HG02938 (cell line): ENCODE measurements at regions not wholly inside any gene's neighbourhood (a gene's known extent, or its start where the extent isn't known, plus 50 kb on each side); places are given as distances from the start of the nearest gene placed in this dataset.
"Not testable (repeated sequence)": the region's sequence is repeated elsewhere in the genome, so short reads cannot be mapped to it uniquely, and the experiment has no call there.

Source experiments
- ATAC-seq: cut with Tn5 transposase; IDR thresholded peaks from one replicate; pipeline ENCODE4 v1.9.1; 2021; ENCODE audit warnings: mild to moderate bottlenecking, moderate library complexity; ENCODE audit not compliant: unreplicated experiment

DNA sequence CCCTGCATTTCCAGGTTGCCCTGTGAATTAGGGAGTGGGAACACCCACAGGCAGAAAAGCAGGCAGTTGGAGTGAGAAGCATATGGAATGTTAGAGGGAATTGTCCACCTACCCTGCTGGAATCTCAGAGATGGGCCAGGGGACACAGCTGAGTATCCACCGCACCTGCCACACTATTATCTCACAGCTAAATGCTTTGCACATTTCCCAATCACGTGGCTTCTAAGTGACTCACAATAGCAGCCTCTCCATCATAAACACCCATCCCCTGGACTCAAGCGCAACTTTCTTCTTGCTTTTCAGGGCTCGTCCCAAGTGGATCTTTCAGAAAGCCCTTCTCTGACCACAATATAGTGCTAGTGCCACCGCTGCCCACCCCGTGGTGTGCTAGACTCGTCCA is 389.0 kb upstream of the LMCD1 start:
- no peak for ATAC-seq

DNA sequence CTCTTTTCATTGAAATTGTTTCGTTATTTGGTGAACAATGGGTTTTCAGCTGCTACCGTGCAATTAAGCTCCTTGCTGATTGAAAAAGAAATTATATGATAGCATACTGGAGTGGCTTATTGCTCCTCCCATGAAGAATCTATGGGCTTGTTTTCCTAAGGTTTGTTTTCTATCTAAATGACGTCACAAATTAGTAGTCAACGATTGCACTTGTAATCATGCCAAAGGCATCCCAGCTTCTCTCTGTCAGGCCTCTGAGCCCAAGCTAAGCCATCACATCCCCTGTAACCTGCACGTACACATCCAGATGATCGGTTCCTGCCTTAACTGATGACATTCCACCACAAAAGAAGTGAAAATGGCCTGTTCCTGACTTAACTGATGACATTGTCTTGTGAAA is 388.0 kb upstream of the LMCD1 start:
- no peak for ATAC-seq

- no peak for ATAC-seq
These were observed 372.9 kb upstream of the LMCD1 start for GRCh38 chr3:8128686-8129085.

- ATAC-seq, result no peak
These were observed 365.1 kb upstream of the LMCD1 start for GRCh38 chr3:8136553-8136952.

- no peak for ATAC-seq
These were observed 358.4 kb upstream of the LMCD1 start for GRCh38 chr3:8143186-8143585.

- no peak for ATAC-seq
These were observed 356.0 kb upstream of the LMCD1 start for GRCh38 chr3:8145661-8146060.

DNA sequence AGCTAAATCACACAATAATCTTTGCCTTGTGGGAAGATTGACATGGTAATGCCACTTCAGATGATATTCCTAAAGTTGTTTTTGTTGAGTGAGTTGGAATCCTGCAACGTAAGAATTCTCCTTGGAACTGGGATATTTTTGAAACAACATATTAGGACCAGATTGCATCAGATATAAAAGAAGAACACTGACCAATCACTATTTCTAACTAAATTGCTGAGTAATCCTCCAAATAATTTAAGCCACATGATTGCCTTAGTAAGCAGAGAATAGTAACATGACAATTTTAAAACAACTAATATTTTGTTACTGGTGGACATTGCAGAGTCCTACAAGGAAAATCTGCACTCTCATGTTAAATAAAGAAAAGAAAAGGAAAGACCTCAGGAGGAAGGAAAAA is 353.9 kb upstream of the LMCD1 start:
- no peak for ATAC-seq

DNA sequence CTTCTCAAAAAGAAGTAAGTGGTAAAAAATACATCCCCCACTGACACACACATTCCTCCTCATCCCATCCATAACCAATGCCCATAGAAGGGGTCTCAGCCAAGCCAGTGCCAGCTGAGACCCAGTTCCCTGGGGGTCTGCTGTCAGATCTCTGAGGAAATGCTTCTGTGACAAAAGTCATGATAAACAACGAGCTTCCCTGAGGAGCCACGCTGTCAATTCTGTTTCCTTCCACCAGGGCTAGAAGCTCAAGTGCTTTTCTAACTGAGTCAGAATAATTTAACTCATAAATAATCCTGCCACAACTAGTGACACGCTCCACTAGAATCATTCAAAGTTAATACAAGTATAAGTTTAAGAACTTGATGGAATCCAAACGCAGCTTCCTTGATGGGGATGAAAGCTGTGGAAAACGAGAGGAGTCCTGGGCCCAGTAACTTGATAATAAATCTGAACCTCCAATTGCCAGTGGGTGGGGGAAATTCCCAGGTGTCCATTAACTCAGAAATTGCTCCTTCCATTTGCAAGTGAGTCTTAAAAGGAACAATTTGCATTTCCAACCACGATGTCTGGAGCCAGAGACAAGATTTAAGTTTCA is 348.7 kb upstream of the LMCD1 start:
- ATAC-seq, result no peak

DNA sequence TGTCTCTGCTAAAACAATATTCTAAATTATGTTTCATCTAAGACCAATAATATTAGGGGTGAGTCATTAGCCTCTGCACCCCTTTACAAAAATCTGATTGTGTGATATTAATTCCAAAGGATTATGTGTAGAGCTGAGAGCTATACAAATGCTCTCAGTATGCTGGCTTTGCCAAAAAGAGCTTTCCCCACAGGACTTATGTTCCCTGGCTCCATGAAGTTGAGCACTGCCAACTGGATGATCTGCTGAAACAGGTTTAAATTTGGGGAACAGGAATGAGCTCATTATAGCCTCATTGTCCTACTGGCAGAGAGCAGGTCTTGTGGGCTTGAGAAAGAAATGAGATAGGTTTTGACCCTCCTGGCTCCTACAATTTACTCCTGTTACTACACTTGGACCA is 347.8 kb upstream of the LMCD1 start:
- no peak for ATAC-seq

DNA sequence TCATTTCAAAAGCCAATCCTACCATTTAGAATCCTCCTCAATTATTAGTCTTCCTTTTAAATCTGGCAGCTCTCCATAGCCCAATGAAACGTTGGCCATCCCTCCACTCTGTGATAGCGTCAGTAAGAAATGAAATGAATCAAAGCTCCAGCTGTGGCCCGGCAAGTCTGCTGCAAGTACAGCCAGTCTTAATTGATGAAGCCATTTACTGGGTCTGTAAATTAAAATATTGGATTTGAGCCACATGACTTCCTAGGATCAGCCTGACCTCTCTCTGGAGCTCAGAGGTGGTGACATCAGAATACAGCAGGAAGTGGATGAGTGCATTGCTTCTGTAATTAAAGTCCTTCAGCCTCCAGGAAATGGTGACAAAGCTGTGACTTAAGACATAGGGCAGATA is 347.0 kb upstream of the LMCD1 start:
- no peak for ATAC-seq

DNA sequence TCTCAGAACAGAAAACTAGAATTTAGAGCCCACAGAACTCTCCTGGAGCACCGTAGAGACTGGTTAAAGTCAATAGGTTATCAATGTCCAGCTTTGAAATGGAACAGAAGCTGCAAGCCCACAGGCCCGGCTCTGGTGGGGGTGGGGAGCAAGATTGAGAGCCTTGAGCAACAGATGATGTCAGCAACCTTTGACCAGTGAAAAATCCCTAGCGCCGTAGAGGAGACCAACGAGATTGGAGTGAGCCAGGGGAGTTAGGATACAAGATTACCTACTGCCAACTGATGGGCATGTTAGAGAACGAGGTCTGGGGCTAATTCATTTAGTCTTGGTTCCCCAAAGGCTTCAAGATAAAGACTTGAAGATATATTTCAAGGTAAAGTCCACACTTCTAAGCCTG is 345.5 kb upstream of the LMCD1 start:
- ATAC-seq, result no peak

GRCh38 chr3:8156831-8157230 is 344.8 kb upstream of the LMCD1 start:
- ATAC-seq, result no peak

DNA sequence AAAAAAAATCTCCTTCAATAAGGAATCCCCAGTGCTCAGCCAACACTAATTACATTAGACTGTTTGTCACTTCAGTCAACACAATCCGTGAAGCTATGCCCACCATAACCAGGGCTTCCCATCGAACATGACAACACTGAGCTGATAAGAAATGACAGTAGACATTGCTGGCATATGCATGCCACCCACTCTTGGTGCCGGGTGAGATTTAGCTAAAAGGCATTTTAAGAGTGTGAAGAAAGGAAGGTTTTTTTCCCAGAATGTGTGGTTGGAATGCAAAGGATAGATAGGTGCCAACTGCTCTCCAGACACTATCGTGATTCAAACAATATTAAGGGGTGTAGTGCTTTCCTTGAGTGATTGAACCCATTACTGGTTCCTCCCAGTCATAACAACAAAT is 344.0 kb upstream of the LMCD1 start:
- no peak for ATAC-seq

- ATAC-seq, result no peak
These were observed 337.5 kb upstream of the LMCD1 start for GRCh38 chr3:8164145-8164544.

- no peak for ATAC-seq
These were observed 335.6 kb upstream of the LMCD1 start for GRCh38 chr3:8166014-8166413.

- ATAC-seq, result no peak
These were observed 330.6 kb upstream of the LMCD1 start for GRCh38 chr3:8170971-8171508.

DNA sequence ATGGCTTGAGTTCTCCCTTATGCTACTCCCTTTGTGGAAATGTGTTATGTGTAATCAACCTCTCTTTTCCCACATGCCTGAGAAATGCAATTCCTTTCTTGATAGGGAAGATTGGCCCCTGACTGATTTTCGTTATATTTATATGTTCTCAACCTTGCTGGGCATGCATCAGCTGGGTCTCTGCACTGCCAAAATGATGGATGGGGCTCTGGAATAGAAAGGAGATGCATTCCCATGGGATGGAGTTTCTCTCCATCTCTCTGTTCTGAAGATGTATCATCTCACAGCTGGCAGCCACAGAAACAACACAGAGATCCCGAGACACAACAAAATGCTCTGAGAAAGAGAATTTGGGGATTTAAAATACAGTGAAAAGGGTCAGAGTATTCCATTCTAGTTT is 327.7 kb upstream of the LMCD1 start:
- ATAC-seq, result no peak

DNA sequence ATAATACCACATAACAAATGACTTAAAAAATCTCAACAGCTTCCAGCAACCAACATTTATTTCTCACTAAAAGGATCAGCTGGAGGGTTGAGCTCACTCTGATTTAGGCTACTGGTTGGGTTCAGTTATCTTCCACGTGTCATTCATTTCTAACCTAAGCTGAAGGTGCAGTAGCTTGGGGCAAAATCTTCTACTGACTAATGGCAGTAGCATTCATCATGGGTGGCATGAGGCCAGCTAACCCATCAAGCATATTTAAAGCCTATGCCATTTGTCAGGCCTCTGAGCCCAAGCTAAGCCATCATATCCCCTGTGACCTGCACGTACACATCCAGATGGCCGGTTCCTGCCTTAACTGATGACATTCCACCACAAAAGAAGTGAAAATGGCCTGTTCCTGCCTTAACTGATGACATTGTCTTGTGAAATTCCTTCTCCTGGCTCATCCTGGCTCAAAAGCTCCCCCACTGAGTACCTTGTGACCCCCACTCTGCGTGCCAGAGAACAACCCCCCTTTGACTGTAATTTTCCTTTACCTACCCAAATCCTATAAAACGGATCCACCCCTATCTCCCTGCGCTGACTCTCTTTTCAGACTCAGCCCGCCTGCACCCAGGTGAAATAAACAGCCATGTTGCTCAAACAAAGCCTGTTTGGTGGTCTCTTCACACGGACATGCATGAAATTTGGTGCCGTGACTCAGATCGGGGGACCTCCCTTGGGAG is 324.7 kb upstream of the LMCD1 start:
- not testable (repeated sequence) for ATAC-seq

DNA sequence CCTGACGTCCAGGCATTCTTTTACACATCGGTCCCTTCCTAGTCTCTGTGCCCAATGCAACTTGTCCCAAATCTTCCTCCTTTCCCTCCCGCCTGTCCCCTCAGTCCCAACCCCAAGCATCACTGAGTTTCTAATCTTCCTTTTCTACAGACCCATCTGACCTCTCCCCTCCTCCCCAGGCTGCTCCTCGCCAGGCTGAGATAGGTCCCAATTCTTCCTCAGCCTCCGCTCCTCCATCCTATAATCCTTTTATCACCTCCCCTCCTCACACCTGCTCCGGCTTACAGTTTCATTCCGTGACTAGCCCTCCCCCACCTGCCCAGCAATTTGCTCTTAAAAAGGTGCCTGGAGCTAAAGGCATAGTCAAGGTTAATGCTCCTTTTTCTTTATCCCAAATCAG is 323.1 kb upstream of the LMCD1 start:
- not testable (repeated sequence) for ATAC-seq

DNA sequence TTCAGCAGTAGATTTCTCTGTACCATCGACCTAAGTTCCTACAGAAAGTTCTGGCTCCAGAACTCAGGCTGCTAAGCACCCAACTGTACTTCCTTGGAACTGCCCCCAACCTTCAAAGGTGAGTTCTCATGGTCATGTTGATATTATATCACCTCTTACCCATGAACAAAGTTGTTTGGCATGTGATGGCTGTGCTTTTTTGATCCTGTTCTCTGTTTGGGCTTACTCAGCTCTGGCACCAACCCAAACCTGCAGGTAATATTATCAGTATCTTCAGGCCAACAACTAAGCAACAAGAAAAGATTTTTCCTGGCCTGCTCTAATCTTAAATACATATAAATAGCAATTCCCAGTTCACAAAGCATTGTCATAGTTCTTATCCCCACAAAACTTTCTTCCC is 318.7 kb upstream of the LMCD1 start:
- ATAC-seq, result no peak

DNA sequence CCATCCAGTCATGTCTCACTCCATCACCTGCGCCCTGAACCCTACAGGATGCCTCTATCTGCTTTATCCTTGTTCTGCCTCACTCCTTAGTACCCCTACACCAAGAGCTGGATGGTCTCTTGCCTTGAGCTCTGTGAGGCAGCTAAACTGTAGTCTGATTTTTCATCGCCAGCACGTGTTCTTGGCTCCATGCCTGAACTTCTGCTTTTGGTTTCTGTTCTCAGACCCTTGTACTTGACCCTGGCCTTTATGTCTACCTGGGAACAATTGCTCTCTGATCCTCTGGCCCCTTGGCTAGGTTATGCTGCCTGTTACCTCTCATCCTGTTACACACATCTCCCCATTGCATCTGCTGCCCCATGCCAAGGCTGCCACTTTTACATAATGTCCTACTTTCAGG is 318.0 kb upstream of the LMCD1 start:
- no peak for ATAC-seq

- ATAC-seq, result no peak
These were observed 315.4 kb upstream of the LMCD1 start for GRCh38 chr3:8186213-8186612.

- ATAC-seq, result no peak
These were observed 313.6 kb upstream of the LMCD1 start for GRCh38 chr3:8187996-8188395.
